ENCODE measurements at regions not wholly inside any gene's neighbourhood (a gene's known extent, or its start where the extent isn't known, plus 50 kb on each side); places are given as distances from the start of the nearest gene placed in this dataset.

GRCh38 chr6:81831274-81831673 lies 78.8 kb upstream of the TENT5A start:
- DNase-seq: no peak
- Mint-ChIP-seq H3K4me3 (no peak overlapping the region), H3K9me3 (peaks cover 0 to 6% (median 3%) of the 10 kb centered on the region in 6 donors), H3K36me3 (no peaks in the 10 kb centered on the region), H3K4me1 (no peaks in the 10 kb centered on the region), H3K27ac (no peak overlapping the region), H3K27me3 (ENCODE audit: low read depth in 3 of 3) (peaks cover 0 to 3% (median 2%) of the 10 kb centered on the region in 3 donors)

DNA sequence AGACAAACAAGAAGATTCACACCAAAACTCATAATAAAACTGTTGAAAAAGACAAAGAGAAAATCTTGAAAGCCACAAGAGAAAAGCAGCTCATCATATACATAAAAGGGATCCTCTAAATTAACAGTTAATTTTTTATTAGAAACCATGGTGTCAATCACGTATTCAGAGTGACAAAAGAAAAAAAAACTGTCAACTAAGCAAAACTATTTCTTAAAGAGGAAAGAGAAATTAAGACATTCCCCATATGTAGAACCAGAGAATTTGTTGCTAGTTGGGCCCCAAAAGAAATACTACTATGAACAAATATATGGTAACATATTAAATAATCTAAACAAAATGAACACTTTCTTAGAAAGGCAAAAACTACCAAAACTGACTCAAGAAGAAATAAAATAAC lies 74.3 kb upstream of the TENT5A start:
- peaks cover 0 to 4% (median 1%) of the 10 kb centered on the region in 3 donors for H3K27me3 Mint-ChIP-seq (ENCODE audit: low read depth in 3 of 3)
- DNase-seq: no peak
- peaks cover 3% of the 10 kb centered on the region in 2 donors for H3K4me1 Mint-ChIP-seq
- peaks cover 0 to 13% (median 4%) of the 10 kb centered on the region in 6 donors for H3K9me3 Mint-ChIP-seq
- H3K36me3 Mint-ChIP-seq: no peaks in the 10 kb centered on the region
- no peak overlapping the region for H3K27ac Mint-ChIP-seq
- H3K4me3 Mint-ChIP-seq: no peak overlapping the region

GRCh38 chr6:81822568-81822967 lies 70.1 kb upstream of the TENT5A start:
- peaks cover 0 to 11% (median 2%) of the 10 kb centered on the region in 3 donors for H3K27me3 Mint-ChIP-seq (ENCODE audit: low read depth in 3 of 3)
- no peaks in the 10 kb centered on the region for H3K36me3 Mint-ChIP-seq
- H3K4me3 Mint-ChIP-seq: no peak overlapping the region
- no peak for DNase-seq
- H3K9me3 Mint-ChIP-seq: peaks cover 0 to 13% (median 4%) of the 10 kb centered on the region in 6 donors
- peaks cover 36 to 41% of the 10 kb centered on the region in 2 donors for H3K4me1 Mint-ChIP-seq
- no peak overlapping the region for H3K27ac Mint-ChIP-seq

DNA sequence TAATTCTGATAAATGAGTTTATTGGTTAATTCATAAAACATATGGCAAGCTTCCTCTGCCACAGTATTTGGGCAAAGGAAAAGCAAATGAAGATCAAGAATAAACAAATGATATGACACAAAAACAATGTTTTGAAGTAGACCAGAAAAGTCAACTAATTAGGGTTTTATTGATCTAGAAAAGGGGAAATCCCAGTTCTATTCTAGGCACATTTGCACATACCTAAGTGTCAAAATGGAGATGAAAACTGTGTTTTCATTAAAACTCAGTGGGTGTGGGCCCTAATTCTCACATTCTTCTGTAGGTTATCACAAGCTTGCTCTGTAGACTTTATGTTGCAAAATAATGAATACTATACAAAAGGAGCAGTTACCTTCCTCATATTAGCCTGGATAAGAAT lies 69.0 kb upstream of the TENT5A start:
- H3K27me3 Mint-ChIP-seq (ENCODE audit: low read depth in 3 of 3): peaks cover 0 to 11% (median 2%) of the 10 kb centered on the region in 3 donors
- no peaks in the 10 kb centered on the region for H3K36me3 Mint-ChIP-seq
- peak overlapping the region; percentile 39 to 84 (median 78) for H3K27ac Mint-ChIP-seq
- H3K4me1 Mint-ChIP-seq: peaks cover 36 to 41% of the 10 kb centered on the region in 2 donors
- DNase-seq: no peak
- H3K9me3 Mint-ChIP-seq: peaks cover 0 to 9% (median 4%) of the 10 kb centered on the region in 6 donors
- peak overlapping the region; percentile 22 to 72 (median 60) for H3K4me3 Mint-ChIP-seq

- Mint-ChIP-seq H3K36me3 (no peaks in the 10 kb centered on the region), H3K4me3 (peak overlapping the region; percentile 46 to 72 (median 61)), H3K27ac (peak overlapping the region; percentile 39 to 84 (median 78)), H3K27me3 (ENCODE audit: low read depth in 3 of 3) (peaks cover 0 to 9% (median 1%) of the 10 kb centered on the region in 3 donors), H3K4me1 (peaks cover 36 to 41% of the 10 kb centered on the region in 2 donors), H3K9me3 (peaks cover 0 to 5% (median 1%) of the 10 kb centered on the region in 6 donors)
- DNase-seq: peak in 2 of 3 donors; percentile 4 to 6
Observed at GRCh38 chr6:81820980-81821379, 68.5 kb upstream of the TENT5A start.

DNA sequence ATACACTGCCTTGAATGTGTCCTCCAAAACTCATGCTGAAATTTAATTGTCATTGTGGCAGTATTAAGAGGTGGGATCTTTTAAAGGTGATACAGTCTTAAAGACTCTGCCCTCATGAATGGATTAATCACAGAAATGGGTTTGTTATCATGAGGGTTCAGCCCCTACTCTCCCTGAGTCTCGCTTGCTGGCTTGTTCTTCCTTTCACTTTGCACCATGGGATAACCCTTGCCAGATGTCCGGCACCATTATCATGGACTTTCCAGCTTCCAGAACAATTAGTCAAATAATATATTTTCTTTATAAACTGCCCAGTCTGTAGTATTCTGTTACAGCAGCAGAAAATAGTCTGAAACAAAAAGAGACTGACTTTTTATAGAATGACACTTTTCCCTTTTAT lies 67.9 kb upstream of the TENT5A start:
- peak overlapping the region in 5 of 6 donors; percentile 39 to 84 (median 79) for H3K27ac Mint-ChIP-seq

GRCh38 chr6:81819767-81820166 lies 67.3 kb upstream of the TENT5A start:
- Mint-ChIP-seq H3K36me3 (no peaks in the 10 kb centered on the region), H3K4me3 (peak overlapping the region in 4 of 5 donors; percentile 34 to 61 (median 54)), H3K4me1 (peaks cover 36 to 41% of the 10 kb centered on the region in 2 donors), H3K27me3 (ENCODE audit: low read depth in 3 of 3) (peaks cover 0 to 10% (median 1%) of the 10 kb centered on the region in 3 donors), H3K27ac (peak overlapping the region in 4 of 6 donors; percentile 19 to 47 (median 38)), H3K9me3 (peaks cover 0 to 2% (median 0%) of the 10 kb centered on the region in 6 donors)
- DNase-seq: no peak

More for the DNA sequence above, 67.9 kb upstream of the TENT5A start:
- peaks cover 36 to 41% of the 10 kb centered on the region in 2 donors for H3K4me1 Mint-ChIP-seq
- peaks cover 0 to 11% (median 1%) of the 10 kb centered on the region in 3 donors for H3K27me3 Mint-ChIP-seq (ENCODE audit: low read depth in 3 of 3)
- no peaks in the 10 kb centered on the region for H3K36me3 Mint-ChIP-seq
- DNase-seq: no peak
- peaks cover 0 to 5% (median 0%) of the 10 kb centered on the region in 6 donors for H3K9me3 Mint-ChIP-seq
- peak overlapping the region; percentile 34 to 72 (median 61) for H3K4me3 Mint-ChIP-seq

DNA sequence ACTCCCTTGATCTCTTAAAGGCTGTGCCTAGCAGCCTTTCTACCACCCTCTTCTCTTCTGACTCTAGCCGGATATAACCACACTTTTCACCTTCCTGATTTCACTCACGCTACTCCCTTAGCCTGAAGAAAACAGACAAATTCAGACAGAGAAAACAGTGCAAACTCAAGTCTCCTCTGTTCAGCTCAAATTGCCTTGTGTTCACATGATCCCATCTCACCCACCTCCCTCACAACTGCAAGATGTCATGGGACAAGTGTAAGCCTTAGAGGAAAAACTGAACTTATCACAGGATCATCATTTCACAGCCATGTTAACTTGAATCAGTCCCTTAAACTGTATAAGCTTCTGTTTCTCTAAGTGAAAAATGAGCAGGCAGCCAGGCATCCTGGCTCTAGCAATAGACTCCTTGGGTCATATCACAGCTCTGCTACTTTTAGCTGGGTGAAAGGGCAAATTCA lies 66.5 kb upstream of the TENT5A start:
- peak overlapping the region in 3 of 5 donors; percentile 1 to 30 (median 27) for H3K4me3 Mint-ChIP-seq

DNA sequence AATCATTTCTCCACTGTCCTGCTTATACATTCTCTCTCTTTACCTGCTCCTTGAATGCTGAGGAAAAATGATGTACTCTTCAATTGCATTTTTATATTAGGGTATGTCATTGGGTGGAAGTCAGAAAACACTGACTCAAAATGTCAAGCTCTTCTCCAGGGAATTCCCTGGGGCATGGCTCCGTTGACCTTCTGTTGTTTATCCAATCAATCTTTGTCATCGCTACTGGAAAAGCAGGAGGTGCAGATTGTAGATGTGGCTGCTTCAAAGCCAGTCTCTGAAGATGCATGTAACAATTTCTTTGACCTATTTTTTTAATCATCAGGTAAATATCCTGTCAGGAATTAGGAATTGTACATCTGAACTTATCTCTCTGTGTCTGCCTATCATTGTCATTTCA lies 63.9 kb upstream of the TENT5A start:
- Mint-ChIP-seq H3K4me1 (peaks cover 29 to 44% of the 10 kb centered on the region in 2 donors), H3K9me3 (peaks cover 0 to 2% (median 0%) of the 10 kb centered on the region in 6 donors), H3K4me3 (no peak overlapping the region), H3K27ac (no peak overlapping the region), H3K27me3 (ENCODE audit: low read depth in 3 of 3) (peaks cover 0 to 11% (median 1%) of the 10 kb centered on the region in 3 donors), H3K36me3 (no peaks in the 10 kb centered on the region)
- DNase-seq: no peak

More for the DNA sequence above, 66.5 kb upstream of the TENT5A start:
- Mint-ChIP-seq H3K27ac (peak overlapping the region; percentile 32 to 87 (median 52)), H3K9me3 (peaks cover 0 to 2% (median 0%) of the 10 kb centered on the region in 6 donors), H3K4me1 (peaks cover 36 to 41% of the 10 kb centered on the region in 2 donors), H3K27me3 (ENCODE audit: low read depth in 3 of 3) (peaks cover 0 to 10% (median 1%) of the 10 kb centered on the region in 3 donors), H3K36me3 (no peaks in the 10 kb centered on the region)
- DNase-seq: peak in 1 of 3 donors; percentile 2

DNA sequence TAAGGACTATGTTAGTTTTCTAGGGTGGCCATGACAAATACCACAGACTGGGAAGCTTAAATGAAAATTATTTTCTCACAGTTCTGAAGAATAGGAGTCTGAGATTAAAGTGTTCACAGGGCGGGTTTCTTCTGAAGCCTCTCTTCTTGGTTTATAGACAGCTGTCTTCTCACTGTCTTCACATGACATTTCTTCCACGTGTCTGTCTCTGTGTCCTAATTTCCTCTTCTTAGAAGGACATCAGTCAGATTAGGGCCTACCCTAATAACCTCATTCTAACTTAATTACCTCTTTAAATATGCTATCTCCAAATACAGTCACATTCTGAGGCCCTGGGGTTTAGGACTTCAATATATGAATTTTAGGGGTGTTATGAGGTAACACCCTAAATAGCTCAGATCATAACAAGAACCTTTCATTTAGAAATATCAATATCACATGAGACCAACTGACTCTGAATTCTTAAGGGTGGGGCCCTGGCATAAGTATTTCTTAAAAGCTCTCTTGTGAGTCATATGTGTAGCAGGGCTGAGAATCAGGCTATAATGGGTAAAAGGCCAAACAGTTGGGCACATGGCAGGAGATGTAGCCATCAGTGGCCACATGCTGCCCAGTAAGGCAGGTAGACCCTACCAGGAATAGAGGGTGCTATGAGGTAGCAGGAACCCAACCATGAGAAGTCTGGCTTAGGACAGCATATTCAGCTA lies 62.0 kb upstream of the TENT5A start:
- H3K27ac Mint-ChIP-seq: no peak overlapping the region
- no peak for DNase-seq
- no peaks in the 10 kb centered on the region for H3K36me3 Mint-ChIP-seq
- peaks cover 11 to 25% of the 10 kb centered on the region in 2 donors for H3K4me1 Mint-ChIP-seq
- H3K9me3 Mint-ChIP-seq: peaks cover 0 to 2% (median 0%) of the 10 kb centered on the region in 6 donors
- H3K4me3 Mint-ChIP-seq: no peak overlapping the region
- peaks cover 0 to 9% (median 1%) of the 10 kb centered on the region in 3 donors for H3K27me3 Mint-ChIP-seq (ENCODE audit: low read depth in 3 of 3)

DNA sequence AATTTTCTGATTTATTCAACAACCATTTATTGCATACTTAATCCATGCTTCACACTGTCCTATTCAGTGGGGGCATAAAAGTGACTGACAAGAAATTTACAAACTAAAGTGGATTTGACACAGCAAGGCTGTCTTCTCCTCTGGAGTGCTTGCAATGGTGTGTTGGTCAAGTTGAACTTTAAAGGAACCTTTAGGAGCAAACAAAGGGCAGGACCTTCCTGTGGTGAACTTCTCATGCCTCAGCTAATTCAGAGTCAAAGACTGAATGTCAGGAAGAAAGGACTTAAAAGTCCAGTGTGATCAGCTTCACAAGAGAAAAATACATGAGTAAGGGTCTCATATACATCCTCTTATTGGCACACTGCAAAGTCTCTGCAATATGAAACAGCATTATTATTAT lies 60.8 kb upstream of the TENT5A start:
- Mint-ChIP-seq H3K4me1 (peaks cover 0 to 13% of the 10 kb centered on the region in 2 donors), H3K27me3 (ENCODE audit: low read depth in 3 of 3) (peaks cover 0 to 11% (median 1%) of the 10 kb centered on the region in 3 donors), H3K9me3 (no peaks in the 10 kb centered on the region), H3K4me3 (no peak overlapping the region), H3K36me3 (no peaks in the 10 kb centered on the region), H3K27ac (no peak overlapping the region)
- no peak for DNase-seq

DNA sequence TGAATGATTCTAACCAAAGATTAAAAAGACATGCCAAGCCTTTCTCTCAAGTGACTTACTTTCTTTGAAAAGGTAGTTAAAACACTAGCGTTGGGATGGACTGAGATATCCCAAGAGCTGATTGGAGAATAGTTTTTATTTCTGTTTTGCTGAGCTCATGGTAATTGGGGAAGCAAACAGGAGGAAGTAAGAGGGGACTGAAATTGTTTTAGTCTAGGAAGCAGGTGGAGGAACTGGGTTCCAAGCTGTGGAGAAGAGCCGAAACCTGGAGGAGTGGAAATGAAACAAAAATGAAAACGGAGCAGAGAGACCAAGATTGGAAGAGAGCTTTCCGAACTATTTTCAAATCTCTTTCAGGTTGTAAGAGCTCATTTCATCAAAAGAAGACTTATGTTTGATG lies 59.9 kb upstream of the TENT5A start:
- Mint-ChIP-seq H3K27me3 (ENCODE audit: low read depth in 3 of 3) (peaks cover 0 to 5% (median 0%) of the 10 kb centered on the region in 3 donors), H3K9me3 (no peaks in the 10 kb centered on the region), H3K27ac (no peak overlapping the region), H3K4me3 (peak overlapping the region in 2 of 5 donors; percentile 4 to 20), H3K4me1 (peaks cover 0 to 10% of the 10 kb centered on the region in 2 donors), H3K36me3 (no peaks in the 10 kb centered on the region)
- DNase-seq: no peak

DNA sequence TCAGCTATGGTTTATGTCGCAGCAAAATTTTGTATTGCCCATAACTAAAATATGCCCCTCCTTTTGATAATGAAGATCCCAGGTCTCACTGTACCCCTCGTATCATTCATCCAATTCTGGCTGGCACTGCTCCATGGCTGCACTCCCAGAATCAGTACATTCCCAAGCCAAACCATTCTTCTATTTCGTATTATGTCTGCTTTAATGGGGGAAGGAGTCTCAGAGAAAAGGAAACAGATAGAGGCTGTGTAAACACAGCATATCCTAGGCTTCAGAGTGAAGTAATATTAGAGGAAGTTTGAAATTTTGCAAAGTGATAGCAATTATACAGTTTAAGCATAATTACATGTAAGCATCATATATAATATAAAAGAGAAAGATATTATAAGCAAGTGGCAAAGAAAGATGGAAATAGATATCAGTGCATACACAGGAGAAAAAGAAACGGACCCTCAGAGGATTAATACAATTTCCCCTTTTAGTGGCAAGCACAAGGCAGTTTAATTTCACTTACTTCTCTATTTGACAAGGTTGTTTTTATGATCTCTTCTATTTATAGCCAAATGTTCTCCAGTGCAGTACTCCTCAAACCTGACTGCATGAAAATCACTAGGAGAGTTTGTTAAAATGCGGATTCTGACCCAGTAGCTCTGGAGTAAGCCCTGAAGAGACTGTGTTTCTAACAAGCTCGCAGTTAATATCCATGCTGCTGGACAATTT lies 56.5 kb upstream of the TENT5A start:
- no peak for DNase-seq
- H3K4me1 Mint-ChIP-seq: peaks cover 0 to 10% of the 10 kb centered on the region in 2 donors
- no peaks in the 10 kb centered on the region for H3K9me3 Mint-ChIP-seq
- no peak overlapping the region for H3K4me3 Mint-ChIP-seq
- H3K36me3 Mint-ChIP-seq: no peaks in the 10 kb centered on the region
- no peak overlapping the region for H3K27ac Mint-ChIP-seq
- peaks cover 0 to 3% (median 3%) of the 10 kb centered on the region in 3 donors for H3K27me3 Mint-ChIP-seq (ENCODE audit: low read depth in 3 of 3)

Data from immature natural killer cell (primary cell).